GM18870 (cell line): ENCODE measurements at regions not wholly inside any gene's neighbourhood (a gene's known extent, or its start where the extent isn't known, plus 50 kb on each side); places are given as distances from the start of the nearest gene placed in this dataset.

ENCODE experiments used
- ATAC-seq: cut with Tn5 transposase; IDR thresholded peaks from one replicate; pipeline ENCODE4 v1.9.1; 2021; ENCODE audit warnings: moderate library complexity; ENCODE audit not compliant: unreplicated experiment

DNA sequence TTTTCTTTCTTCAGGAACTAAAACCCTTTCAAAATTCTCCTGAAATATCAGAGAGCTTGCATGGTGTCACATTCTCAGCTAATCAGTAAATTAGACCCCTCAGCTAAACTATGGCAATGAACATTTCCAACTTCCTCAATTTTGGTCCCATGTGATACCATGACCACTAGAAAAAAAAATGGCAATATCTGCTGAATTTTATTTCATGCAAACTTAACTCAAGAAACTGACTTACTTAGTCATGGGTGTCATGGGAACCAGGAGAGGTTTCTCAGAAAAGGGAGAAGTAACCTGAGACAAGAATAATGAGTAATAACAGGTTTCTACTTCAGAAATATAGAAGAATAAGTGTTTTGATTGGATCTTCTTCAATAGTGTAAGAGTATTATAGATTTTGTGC, 784.6 kb upstream of the ALCAM start:
- no peak for ATAC-seq

DNA sequence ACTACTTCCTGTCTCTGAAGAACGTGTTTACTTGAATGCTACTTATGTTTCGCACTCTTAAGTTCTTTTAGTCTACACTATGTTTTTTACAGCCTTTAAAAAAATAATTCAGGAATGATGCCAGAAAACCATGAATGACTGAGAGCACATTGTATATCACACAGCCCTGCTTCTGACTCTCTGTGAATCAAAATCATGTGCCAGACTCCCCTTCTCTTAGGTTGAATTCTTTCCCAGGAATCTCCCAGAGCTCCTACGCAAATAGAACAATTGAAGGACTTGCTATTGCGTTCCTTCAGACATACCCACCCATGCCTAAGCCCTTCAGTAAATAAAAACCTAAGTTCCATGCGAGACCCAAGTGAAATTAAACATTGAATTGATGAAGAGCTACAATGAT, 782.0 kb upstream of the ALCAM start:
- ATAC-seq: no peak

DNA sequence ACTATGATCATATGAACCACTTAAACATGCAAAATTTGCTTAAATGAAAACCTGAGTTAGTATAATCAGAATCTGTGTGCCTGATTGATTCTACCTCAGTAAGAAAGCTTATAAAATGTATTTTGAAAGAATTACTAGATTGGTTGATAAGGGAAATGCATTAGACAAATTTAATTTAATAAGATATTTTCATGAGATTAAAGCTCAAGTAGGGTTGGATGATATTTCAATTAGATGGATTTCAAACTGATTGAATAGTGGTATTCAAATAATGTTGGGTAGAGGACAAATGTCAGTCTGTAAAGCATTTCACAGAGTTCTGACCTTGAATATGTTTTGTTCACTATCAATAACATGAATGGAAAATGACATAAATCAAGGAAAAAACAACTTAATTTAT, 780.4 kb upstream of the ALCAM start:
- no peak for ATAC-seq

DNA sequence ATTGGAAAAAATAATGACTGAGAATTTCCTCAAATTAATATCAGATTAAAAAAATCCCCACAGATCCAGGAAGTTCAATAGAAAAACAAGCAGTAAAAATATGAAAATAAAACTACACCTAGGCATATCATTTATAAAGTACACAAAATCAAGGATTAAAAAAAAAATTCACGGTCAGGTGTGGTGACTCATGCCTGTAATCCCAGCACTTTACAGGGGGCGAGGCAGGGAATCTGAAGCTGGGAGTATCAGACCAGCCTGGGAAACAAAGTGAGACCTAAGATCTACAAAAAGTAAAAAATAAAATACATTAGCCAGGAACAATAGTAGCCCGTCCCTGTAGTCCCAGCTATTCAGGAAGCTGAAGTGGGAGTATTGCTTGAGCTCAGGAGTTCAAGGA, 778.3 kb upstream of the ALCAM start:
- no peak for ATAC-seq

DNA sequence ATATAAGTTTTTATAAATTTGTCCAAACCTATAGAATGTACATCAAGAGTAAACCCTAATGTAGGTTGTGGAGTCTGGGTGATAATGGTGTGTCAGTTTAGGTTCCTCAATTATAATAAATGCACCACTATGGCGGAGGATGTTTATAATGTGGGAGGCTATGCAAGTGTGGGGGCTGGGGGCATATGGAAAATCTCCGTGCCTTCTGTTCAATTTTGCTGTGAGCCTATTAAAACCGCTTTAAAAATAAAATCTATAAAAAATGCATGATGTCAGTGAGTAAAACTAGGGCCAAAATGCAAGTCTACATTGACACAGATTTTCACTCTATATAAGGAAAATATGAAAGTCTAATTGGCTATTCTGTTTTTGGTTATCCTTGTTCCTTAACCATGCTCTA, 774.9 kb upstream of the ALCAM start:
- ATAC-seq: no peak

DNA sequence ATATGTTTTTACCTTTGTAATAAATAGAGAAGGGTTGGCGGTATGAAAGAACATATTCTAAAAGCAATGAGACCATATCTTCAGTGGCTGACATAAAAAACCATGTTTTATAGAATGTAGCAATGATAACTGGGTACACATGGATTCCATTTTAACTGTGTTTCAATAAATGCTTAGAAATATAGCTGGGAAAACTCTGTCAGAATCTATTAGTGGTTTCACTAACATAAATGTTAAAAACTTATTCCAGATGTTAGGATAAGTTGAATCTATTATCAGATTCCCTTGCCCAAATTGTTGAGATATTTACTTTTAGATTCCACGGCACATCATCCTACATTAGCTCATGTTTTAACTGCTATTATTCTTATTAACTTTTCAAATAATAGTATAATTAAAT, 772.2 kb upstream of the ALCAM start:
- ATAC-seq: no peak

DNA sequence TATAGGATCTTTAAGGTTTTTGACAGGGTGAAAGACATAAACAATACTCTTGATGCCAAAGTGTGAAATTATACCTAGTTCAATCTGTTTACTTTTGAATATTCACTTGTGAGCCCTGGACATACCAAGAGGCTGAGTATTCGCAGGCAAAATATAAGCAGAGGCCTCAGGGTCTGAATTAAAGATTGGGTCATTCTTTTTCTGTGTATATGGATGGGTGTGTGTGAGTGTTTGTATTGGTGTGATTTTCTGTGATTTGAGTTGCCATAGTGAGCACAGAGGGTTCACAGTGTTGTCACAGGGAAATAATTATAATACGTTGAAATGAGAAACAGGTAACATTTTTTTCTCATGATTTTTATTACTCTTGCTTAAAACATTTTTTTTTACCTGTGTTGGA, 770.7 kb upstream of the ALCAM start:
- no peak for ATAC-seq

DNA sequence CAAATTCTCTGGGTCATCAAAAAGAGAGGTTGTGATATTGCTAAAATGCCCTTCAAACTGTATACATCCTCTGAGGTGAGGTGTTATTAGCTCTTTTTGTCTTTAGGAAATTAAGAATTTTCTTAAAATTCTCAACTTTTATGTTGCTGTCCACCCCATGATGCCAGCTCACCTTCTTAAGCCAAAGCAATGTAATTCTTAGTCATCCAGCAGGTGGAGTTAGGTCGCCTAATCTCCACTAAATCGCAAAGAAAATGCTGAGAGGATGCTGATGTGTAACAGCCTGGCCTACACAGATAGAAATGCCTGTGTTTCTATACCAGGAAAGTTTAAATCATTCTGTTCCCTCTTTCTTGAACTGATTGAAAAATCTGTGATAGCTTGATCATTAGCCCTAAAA, 770.2 kb upstream of the ALCAM start:
- peak; percentile 87 for ATAC-seq

DNA sequence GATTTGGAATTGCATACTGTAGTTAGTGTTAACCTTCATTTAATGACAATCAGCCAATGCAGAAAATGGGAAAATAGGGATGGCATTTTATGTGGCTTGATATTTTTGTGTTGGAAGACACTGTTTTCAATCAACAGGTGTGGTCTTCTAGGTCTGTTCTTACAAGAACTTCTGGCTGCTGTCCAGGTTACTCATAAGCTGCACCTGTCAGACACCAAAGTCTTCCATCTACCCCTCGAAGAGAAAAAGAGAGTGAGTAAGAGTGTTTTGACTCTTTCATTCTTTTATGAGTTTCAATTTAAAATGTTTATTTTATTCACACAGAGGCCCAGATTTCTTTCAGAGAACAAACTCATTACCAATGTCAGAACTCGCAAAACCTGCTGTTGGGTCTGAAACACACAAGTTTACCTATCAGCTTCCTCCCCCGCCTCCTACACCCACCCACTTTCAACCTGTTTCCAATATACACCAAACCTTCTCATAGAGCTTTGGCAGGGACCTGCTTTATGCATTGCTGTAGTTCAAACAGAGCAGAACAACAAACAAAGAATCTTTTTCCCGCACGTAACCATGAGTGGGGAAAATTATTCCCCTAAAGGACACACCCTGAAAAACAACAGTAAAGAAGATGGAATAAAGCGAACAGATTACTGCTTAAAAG, 767.7 kb upstream of the ALCAM start:
- no peak for ATAC-seq

DNA sequence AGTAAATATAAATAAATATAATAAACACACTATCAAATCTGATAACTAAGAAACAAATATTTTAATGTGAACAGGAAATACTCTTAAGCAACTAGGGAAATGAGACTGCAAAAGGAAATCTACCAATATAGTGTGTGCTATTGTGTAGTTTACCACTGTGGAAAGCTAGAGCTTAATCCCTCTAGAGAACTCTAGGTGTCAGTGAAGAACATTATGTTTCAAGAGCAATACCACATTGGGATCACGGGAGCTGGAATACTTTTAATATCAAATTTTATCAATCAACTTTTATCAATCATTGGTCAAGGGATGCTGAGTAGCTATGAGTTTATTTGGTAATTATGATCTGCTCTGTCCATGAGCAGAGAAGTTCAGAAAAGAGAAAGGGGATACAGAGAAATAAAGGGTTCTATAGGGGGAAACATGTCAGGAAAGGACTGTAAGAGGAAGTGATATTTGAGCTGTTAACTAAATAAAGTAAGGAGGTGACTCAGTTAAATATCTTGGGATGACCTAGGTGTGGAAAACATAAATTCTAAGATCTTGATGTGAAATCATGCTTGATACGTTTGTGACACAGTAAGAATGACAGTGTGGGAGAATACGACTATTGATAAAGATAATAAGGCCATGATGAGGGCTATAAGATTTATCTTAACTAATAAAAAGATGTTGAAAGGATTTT, 762.2 kb upstream of the ALCAM start:
- ATAC-seq: no peak

DNA sequence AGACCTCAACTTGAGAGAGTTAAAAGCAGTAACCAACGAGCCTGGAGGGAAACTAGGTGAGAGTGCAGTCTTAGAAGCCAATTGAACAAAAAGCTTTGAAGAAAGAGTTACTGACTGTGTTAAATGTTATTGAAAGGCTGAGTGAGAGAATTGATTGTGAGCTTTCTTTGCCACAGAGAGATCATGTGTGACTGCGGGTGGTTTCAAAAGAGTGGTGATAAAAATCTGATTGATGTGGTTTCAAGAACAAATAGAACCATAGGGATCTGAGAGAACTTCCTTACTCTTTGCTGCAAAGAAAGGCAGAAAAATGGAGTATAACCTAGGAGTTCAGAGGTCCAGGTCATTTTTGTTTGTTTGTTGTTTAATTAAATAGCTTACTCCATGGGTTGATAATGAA, 759.9 kb upstream of the ALCAM start:
- no peak for ATAC-seq

DNA sequence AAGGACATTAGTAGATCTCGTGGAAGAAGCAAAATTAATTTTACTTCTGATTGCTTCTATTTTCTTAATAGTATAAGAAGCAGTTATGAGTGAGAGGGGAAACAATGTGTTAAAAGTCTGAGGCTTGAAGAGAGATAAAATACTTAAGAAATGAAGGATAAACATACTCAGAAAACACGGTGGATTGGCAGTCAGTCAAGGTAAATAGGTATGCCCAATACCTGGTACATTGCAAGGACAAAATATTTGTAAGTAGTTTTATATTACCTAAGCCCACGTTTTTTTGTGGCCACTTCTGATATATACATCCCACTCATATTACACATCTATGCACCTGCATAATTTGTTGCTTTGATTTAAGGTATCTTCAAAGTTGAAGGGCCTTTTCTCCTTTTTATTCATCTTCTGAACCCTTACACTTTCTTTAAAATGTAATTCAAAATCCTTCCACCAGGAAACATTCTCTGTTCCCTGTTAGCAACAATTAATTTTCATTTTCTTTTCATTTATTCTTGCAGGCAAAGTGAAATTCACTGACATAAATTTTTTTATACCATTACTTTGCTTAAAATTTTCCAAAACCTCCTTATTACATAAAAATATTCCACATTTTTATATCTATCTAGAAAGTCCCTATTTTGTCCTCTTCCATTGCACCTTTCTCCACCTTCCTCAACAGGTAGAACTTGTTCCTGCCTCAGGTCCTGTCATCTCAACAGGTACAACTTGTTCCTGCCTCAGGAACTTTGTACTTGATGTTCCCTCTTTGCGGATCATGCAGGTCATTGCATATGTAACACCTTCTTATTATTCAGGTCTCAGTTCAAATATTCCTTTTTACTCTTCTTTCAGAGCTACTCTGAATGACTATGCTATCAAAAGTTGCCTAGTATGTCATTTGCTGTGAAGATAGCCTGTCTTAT, 755.7 kb upstream of the ALCAM start:
- ATAC-seq: no peak

DNA sequence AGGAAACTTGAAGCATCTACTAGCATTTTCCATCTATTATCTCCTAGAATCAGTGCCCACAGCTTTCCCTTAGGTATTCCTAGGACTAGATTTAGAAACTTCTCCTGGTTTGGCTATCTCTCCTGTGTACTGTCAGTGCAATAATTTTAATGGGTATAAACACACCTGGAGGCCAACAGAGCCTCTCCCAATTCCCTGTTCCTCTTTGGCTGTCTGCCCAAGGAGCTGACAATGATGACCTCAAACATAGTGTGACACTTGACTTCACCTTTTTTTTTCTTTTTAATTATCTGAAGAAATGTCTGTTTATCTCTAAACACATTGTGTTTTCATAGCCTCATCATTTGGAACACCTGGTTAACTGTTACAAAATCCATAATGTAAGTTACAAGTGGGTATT, 754.5 kb upstream of the ALCAM start:
- ATAC-seq: no peak

DNA sequence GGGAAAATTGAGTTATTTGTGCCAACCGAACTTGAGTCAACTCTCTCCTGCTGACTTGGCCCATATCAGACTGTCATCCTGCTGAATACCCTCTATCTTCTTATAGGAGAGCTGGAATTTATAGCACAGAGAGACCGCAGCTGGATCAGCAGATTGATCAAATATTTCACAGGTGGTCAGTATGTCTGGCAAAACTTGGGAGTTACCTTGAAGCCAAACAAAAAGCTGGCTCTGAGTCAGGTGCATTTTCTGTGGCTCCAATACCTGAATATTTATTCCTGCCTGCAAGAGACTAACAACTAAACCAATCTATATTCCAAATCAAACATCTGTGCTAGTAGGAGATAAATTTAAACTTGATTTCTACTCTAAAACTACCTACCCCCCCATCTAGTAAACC, 752.1 kb upstream of the ALCAM start:
- ATAC-seq: no peak

DNA sequence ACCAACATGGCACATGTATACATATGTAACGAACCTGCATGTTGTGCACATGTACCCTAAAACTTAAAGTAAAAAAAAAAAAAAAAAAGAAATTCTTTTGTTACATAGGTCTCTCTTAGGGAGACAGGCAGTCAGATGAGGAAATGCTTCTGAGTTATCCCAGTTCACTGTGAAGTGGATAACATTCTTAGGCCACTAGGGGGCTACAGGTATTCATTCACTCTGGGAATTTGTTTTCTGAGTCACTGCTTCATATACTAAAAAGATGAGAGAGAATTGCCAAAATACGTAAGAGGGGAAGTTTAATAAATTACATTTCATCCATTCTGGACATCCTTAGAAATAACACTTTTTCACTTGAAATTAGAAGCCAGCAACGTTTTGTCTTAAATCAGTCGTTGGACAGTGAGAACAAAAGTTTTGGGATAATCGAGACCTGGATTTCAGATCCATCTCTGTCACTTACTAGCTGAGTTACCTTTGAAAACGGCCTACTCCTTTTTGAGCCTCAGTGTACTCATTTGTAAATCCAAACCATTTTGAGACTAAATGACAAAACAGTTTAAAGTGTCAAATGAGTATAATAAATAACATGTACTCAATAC, 738.4 kb upstream of the ALCAM start:
- peak; percentile 84 for ATAC-seq

DNA sequence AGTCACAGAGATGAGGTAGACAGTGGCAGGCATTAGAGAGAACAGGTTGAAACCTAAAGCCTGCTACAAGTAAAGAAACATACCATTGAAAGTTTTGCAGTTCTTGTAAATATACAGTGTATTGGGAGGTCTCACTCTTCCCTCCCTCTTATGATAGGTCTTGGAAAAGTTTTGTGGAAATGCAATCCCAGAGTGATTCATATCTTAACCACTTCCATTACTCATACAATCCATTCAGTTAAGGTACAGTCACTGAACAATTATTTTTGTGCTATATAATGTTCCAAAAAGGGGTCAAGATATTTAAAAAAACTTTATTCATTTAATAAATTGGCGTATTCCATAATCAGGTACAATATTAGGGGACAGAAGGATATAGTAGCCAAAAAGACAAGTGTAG, 737.7 kb upstream of the ALCAM start:
- ATAC-seq: no peak

DNA sequence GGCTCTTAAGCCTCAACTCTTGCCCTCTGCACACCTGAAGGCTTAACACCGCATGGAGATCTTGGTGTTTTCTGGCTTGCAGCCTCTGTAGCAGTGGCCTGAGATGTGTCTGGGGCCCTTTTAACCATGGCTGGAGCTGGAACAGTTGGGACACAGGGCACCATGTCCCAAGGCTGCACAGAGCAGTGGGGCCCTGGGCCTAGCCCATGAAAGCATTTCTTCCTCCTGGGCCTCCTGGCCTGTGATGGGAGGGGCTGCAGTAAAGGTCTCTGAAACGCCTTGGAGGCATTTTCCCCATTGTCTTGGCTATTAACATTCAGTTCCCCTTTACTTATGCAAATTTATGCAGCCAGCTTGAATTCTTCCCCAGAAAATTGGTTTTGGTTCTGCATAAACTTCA, 735.5 kb upstream of the ALCAM start:
- ATAC-seq: no peak

DNA sequence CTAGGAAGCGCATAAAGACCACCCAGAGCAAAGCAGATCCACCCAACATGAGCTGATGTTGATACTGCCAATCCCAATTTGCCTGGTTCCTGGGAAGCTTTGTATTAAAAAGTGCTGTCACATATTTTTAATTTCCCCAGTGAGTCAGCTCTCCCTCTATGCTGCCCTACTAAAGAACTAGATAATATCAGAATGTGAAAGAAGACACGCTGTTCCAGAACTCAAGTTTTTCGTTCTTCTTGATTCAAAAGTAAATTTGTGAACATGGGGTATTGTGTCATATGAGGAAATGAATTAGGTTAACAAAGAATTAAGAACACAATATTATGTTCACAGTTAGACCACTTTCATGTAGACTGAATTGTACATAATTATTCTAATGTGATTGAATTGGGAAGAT, 734.2 kb upstream of the ALCAM start:
- ATAC-seq: no peak

DNA sequence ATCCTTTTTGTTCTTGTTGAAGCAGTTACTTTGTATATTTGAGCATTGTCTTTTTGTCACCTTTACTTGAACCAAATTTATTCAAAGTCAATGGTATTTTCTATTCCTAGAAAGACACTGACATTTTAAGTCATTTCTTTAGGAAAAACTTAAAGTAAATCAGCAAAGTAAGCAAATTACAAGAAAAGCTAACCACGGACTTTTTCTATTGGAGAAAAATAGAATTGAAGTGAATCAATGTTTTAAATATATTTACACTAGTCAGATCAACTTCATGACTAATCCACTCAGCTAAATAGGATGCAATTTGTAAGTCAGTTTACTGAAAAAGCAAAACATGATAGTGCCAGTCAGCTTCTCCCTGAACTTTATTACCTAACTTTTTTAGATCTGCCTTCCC, 733.8 kb upstream of the ALCAM start:
- ATAC-seq: no peak

DNA sequence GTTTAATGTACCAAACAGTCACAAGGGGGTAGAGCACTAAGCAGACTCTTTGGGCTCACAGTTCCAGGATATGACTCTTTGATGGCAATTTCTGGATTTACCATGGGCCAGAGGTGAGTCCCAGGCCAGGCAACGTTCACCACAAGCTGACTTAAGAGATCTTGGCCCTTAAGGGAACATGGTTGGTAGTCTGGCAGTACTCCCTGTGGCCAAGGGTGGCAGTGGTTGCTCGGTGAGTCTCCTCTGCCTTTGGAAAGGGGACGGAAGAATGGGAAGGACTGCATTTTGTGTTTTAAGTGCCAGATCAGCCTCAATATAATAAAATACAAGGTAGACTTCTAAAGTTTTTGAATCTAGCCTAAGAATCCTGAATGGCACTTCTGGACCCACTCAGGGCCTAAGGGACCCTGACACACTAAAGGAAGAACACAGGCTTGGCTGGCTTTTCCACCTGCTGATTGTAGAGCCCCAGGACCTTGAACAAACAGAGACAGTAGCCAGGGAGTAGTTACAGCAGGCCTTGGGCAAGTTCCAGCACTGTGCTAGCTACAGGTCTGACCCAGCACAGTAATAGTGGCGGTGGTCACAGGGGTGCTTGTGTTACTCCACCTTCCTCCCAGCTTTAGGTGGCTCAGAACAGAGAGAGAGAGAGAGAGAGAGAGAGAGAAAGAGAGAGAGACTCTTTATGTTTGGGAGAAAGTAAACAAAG, 730.7 kb upstream of the ALCAM start:
- no peak for ATAC-seq

DNA sequence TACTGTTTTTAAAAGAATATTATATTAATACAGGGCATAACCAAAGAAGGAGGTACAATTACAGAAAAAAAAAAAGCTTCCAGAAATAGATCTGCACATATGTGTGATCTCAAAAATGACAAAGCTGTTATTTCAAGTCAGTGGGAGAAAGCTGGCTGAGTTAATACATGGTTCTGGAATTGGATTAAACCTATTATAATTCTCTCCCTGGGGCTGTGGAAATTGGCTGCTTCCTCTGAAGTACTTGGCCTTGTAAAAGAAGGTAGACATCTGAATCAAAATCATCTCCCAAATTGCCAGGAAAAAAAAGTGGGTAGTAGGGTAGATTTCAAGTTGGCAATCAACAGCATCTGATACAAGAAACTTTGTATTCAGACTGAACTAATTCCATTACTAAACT, 723.9 kb upstream of the ALCAM start:
- no peak for ATAC-seq
